ENCODE measurements at regions not wholly inside any gene's neighbourhood (a gene's known extent, or its start where the extent isn't known, plus 50 kb on each side); places are given as distances from the start of the nearest gene placed in this dataset.

- POLR2A ChIA-PET: no interaction called here
- H3K27ac Mint-ChIP-seq: no peak overlapping the region
- peaks cover 0 to 22% (median 9%) of the 10 kb centered on the region in 9 donors for H3K9me3 Mint-ChIP-seq
- H3K4me3 Mint-ChIP-seq: no peak overlapping the region
- ATAC-seq (no peak), DNase-seq (no peak)
- H3K4me1 Mint-ChIP-seq: no peaks in the 10 kb centered on the region
- H3K27me3 Mint-ChIP-seq: no peaks in the 10 kb centered on the region
- H3K36me3 Mint-ChIP-seq: peaks cover 0 to 5% (median 0%) of the 10 kb centered on the region in 3 donors
Observed at GRCh38 chr14:62626416-62626815, 418.8 kb downstream of the KCNH5 start.

GRCh38 chr14:62629176-62629725 is 416.0 kb downstream of the KCNH5 start:
- DNase-seq (no peak), ATAC-seq (no peak)
- Mint-ChIP-seq H3K27me3 (peaks cover 0 to 3% (median 0%) of the 10 kb centered on the region in 5 donors), H3K4me1 (no peaks in the 10 kb centered on the region), H3K4me3 (no peak overlapping the region), H3K36me3 (no peaks in the 10 kb centered on the region), H3K27ac (no peak overlapping the region), H3K9me3 (peaks cover 3 to 33% (median 6%) of the 10 kb centered on the region in 9 donors)
- POLR2A ChIA-PET: no interaction called here

- no peak for ATAC-seq
Observed at GRCh38 chr14:62631176-62631575, 414.1 kb downstream of the KCNH5 start.

GRCh38 chr14:62632771-62633170 is 412.5 kb downstream of the KCNH5 start:
- Mint-ChIP-seq H3K4me3 (no peak overlapping the region), H3K4me1 (no peaks in the 10 kb centered on the region), H3K36me3 (no peaks in the 10 kb centered on the region), H3K27ac (no peak overlapping the region), H3K9me3 (peaks cover 0 to 27% (median 5%) of the 10 kb centered on the region in 9 donors), H3K27me3 (peaks cover 0 to 3% (median 0%) of the 10 kb centered on the region in 5 donors)
- DNase-seq (no peak), ATAC-seq (no peak)
- POLR2A ChIA-PET: no interaction called here

More at GRCh38 chr14:62631176-62631575, 414.1 kb downstream of the KCNH5 start:
- Mint-ChIP-seq H3K4me3 (no peak overlapping the region), H3K27ac (no peak overlapping the region), H3K4me1 (no peaks in the 10 kb centered on the region), H3K36me3 (no peaks in the 10 kb centered on the region), H3K27me3 (peaks cover 0 to 3% (median 0%) of the 10 kb centered on the region in 5 donors), H3K9me3 (peaks cover 0 to 27% (median 5%) of the 10 kb centered on the region in 9 donors)
- POLR2A ChIA-PET: no interaction called here
- DNase-seq: no peak

- Mint-ChIP-seq H3K4me1 (no peaks in the 10 kb centered on the region), H3K9me3 (peaks cover 0 to 11% (median 1%) of the 10 kb centered on the region in 9 donors), H3K27me3 (no peaks in the 10 kb centered on the region), H3K36me3 (no peaks in the 10 kb centered on the region), H3K4me3 (no peak overlapping the region), H3K27ac (no peak overlapping the region)
- POLR2A ChIA-PET: no interaction called here
- DNase-seq (no peak), ATAC-seq (no peak)
Observed at GRCh38 chr14:62645649-62646048, 399.6 kb downstream of the KCNH5 start.
